ENCODE measurements at regions not wholly inside any gene's neighbourhood (a gene's known extent, or its start where the extent isn't known, plus 50 kb on each side); places are given as distances from the start of the nearest gene placed in this dataset.

- Histone ChIP-seq H3K27ac (no peak overlapping the region), H3K27me3 (no peaks in the 10 kb centered on the region), H3K9me3 (no peaks in the 10 kb centered on the region), H3K36me3 (no peaks in the 10 kb centered on the region), H3K4me1 (peaks cover 16% of the 10 kb centered on the region in 2 donors), H3K4me3 (replicated peaks in 1 of 3) (no peak overlapping the region)
- TF ChIP-seq, protein P1, sequence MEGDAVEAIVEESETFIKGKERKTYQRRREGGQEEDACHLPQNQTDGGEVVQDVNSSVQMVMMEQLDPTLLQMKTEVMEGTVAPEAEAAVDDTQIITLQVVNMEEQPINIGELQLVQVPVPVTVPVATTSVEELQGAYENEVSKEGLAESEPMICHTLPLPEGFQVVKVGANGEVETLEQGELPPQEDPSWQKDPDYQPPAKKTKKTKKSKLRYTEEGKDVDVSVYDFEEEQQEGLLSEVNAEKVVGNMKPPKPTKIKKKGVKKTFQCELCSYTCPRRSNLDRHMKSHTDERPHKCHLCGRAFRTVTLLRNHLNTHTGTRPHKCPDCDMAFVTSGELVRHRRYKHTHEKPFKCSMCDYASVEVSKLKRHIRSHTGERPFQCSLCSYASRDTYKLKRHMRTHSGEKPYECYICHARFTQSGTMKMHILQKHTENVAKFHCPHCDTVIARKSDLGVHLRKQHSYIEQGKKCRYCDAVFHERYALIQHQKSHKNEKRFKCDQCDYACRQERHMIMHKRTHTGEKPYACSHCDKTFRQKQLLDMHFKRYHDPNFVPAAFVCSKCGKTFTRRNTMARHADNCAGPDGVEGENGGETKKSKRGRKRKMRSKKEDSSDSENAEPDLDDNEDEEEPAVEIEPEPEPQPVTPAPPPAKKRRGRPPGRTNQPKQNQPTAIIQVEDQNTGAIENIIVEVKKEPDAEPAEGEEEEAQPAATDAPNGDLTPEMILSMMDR (IDR thresholded peaks at IDR 0.05) = no peak
- TF ChIP-seq POLR2A (IDR thresholded peaks at IDR 0.05) = no peak
- DNase-seq = no peak
- intact Hi-C loops (cut with DNase I) = no loop called here
- WGBS, 2 donors = 83 to 93% methylated on average over 1 of the region's 1 CpG
Observed at GRCh38 chr6:119891206-119891605, 541.6 kb upstream of the MAN1A1 start.

- DNase-seq = no peak
- WGBS, 2 donors = 86 to 100% methylated on average over 1 of the region's 1 CpG
- TF ChIP-seq, protein P1 (IDR thresholded peaks at IDR 0.05) = no peak
- no peak for TF ChIP-seq POLR2A (IDR thresholded peaks at IDR 0.05)
- Histone ChIP-seq H3K4me1 (peaks cover 13% of the 10 kb centered on the region in 2 donors), H3K9me3 (no peaks in the 10 kb centered on the region), H3K36me3 (no peaks in the 10 kb centered on the region), H3K27ac (no peak overlapping the region), H3K27me3 (no peaks in the 10 kb centered on the region), H3K4me3 (replicated peaks in 1 of 3) (no peak overlapping the region)
- intact Hi-C loops (cut with DNase I) = no loop called here
Observed at GRCh38 chr6:119890470-119890869, 540.9 kb upstream of the MAN1A1 start.

DNA sequence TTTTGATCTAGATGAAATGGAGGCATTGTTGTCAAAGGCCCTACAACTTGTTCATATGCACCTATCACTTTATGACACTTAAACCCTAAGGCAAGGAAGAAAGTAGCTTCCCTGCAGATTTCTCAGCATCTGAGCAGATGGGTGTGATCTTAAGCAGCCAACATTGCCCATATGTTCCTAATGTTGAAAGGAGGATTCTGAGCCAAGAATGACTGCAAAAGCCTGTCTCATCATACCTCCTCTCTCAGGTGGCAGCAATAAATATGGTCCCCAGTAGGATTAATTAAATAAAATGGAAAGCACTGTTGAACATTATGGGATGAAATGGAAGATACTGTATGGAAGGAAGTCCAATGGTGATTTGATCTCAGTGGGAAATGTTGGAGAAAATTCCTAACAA is 538.1 kb upstream of the MAN1A1 start:
- Histone ChIP-seq H3K27me3 (no peaks in the 10 kb centered on the region), H3K4me1 (no peaks in the 10 kb centered on the region), H3K4me3 (replicated peaks in 1 of 3) (no peak overlapping the region), H3K36me3 (no peaks in the 10 kb centered on the region), H3K9me3 (no peaks in the 10 kb centered on the region), H3K27ac (no peak overlapping the region)
- no peak for DNase-seq
- no peak for TF ChIP-seq POLR2A (IDR thresholded peaks at IDR 0.05)
- TF ChIP-seq, protein P1 (IDR thresholded peaks at IDR 0.05) = no peak
- intact Hi-C loops (cut with DNase I) = no loop called here

- 55 to 83% methylated on average over 1 of the region's 1 CpG for WGBS, 2 donors
- intact Hi-C loops (cut with DNase I) = no loop called here
- Histone ChIP-seq H3K9me3 (no peaks in the 10 kb centered on the region), H3K4me1 (no peaks in the 10 kb centered on the region), H3K36me3 (no peaks in the 10 kb centered on the region), H3K27me3 (no peaks in the 10 kb centered on the region), H3K27ac (no peak overlapping the region), H3K4me3 (replicated peaks in 1 of 3) (no peak overlapping the region)
- TF ChIP-seq, protein P1 (IDR thresholded peaks at IDR 0.05) = no peak
- no peak for DNase-seq
Observed at GRCh38 chr6:119881416-119881815, 531.9 kb upstream of the MAN1A1 start.

- intact Hi-C loops (cut with DNase I) = no loop called here
Observed at GRCh38 chr6:119880840-119881239, 531.3 kb upstream of the MAN1A1 start.

More at GRCh38 chr6:119880840-119881239, 531.3 kb upstream of the MAN1A1 start:
- DNase-seq = no peak
- Histone ChIP-seq H3K36me3 (no peaks in the 10 kb centered on the region), H3K27ac (no peak overlapping the region), H3K4me3 (replicated peaks in 1 of 3) (no peak overlapping the region), H3K27me3 (no peaks in the 10 kb centered on the region), H3K9me3 (no peaks in the 10 kb centered on the region), H3K4me1 (no peaks in the 10 kb centered on the region)
- TF ChIP-seq, protein P1 (IDR thresholded peaks at IDR 0.05) = no peak
- no peak for TF ChIP-seq POLR2A (IDR thresholded peaks at IDR 0.05)
